ENCODE measurements at regions not wholly inside any gene's neighbourhood (a gene's known extent, or its start where the extent isn't known, plus 50 kb on each side); places are given as distances from the start of the nearest gene placed in this dataset.

GRCh38 chr1:55589671-55590297 lies 374.6 kb upstream of the USP24 start:
- no peak for DNase-seq

- no peak for DNase-seq
Measured at GRCh38 chr1:55588309-55588708, 373.1 kb upstream of the USP24 start.

- no peak for DNase-seq
Measured at GRCh38 chr1:55586771-55587170, 371.6 kb upstream of the USP24 start.

- DNase-seq, result no peak
Measured at GRCh38 chr1:55585402-55585792, 370.2 kb upstream of the USP24 start.

GRCh38 chr1:55584526-55585401 lies 369.6 kb upstream of the USP24 start:
- DNase-seq, result no peak

- no peak for DNase-seq
Measured at GRCh38 chr1:55582084-55582483, 366.9 kb upstream of the USP24 start.

GRCh38 chr1:55580845-55581332 lies 365.7 kb upstream of the USP24 start:
- DNase-seq, result no peak

GRCh38 chr1:55579332-55580001 lies 364.3 kb upstream of the USP24 start:
- DNase-seq, result no peak

- DNase-seq, result no peak
Measured at GRCh38 chr1:55578646-55579045, 363.5 kb upstream of the USP24 start.

GRCh38 chr1:55575571-55576279 lies 360.6 kb upstream of the USP24 start:
- no peak for DNase-seq

GRCh38 chr1:55574691-55575225 lies 359.6 kb upstream of the USP24 start:
- no peak for DNase-seq

- DNase-seq, result no peak
Measured at GRCh38 chr1:55572878-55573734, 357.9 kb upstream of the USP24 start.

- no peak for DNase-seq
Measured at GRCh38 chr1:55571767-55572166, 356.6 kb upstream of the USP24 start.

- DNase-seq, result no peak
Measured at GRCh38 chr1:55569417-55569816, 354.3 kb upstream of the USP24 start.

- no peak for DNase-seq
Measured at GRCh38 chr1:55568732-55569131, 353.6 kb upstream of the USP24 start.

GRCh38 chr1:55560266-55560665 lies 345.1 kb upstream of the USP24 start:
- no peak for DNase-seq

GRCh38 chr1:55559842-55560241 lies 344.7 kb upstream of the USP24 start:
- DNase-seq, result no peak

- DNase-seq, result no peak
Measured at GRCh38 chr1:55559161-55559611, 344.0 kb upstream of the USP24 start.

GRCh38 chr1:55558515-55558914 lies 343.4 kb upstream of the USP24 start:
- no peak for DNase-seq

GRCh38 chr1:55555956-55556725 lies 341.0 kb upstream of the USP24 start:
- no peak for DNase-seq

GRCh38 chr1:55554611-55555010 lies 339.4 kb upstream of the USP24 start:
- no peak for DNase-seq
